ENCODE measurements at regions not wholly inside any gene's neighbourhood (a gene's known extent, or its start where the extent isn't known, plus 50 kb on each side); places are given as distances from the start of the nearest gene placed in this dataset.

DNA sequence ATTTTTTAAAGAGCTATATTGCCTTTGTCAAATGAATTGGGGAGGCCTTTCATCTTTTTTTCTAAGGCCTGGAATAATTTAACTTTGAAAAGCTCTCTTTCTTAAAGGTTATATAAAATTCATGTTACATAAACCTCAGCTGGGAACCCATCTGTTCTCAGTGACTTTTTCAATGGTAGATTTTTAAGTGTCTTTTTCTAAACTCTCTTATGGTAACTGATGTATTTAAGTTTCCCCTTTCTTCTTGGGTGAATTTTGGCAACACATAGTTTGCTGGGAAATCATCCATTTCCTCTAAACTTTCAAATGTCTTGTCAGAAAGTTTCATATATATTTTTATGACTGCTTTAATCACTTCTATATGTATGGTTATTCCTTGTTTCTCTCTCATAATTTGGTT is 362.2 kb upstream of the KLF6 start:
- Histone ChIP-seq H3K9me3 (ENCODE audit: control insufficient read depth, insufficient read depth, low read length) (no peaks in the 10 kb centered on the region), H3K27me3 (ENCODE audit: control insufficient read depth, insufficient read depth, low read length) (no peaks in the 10 kb centered on the region), H3K4me1 (ENCODE audit: control insufficient read depth, insufficient read depth, low read length) (no peaks in the 10 kb centered on the region), H3K4me3 (ENCODE audit: low read length) (no peak overlapping the region), H3K36me3 (ENCODE audit: control insufficient read depth, insufficient read depth, low read length) (no peaks in the 10 kb centered on the region), H3K27ac (ENCODE audit: low read length) (no peak overlapping the region)
- Mint-ChIP-seq H3K4me3 (no peak overlapping the region), H3K27ac (no peak overlapping the region), H3K4me1 (no peaks in the 10 kb centered on the region), H3K9me3 (no peaks in the 10 kb centered on the region), H3K36me3 (no peaks in the 10 kb centered on the region), H3K27me3 (ENCODE audit: low read depth in 2 of 2) (peaks cover 0 to 9% of the 10 kb centered on the region in 2 donors)
- ATAC-seq (no peak), DNase-seq (no peak)
- intact Hi-C loops (cut with micrococcal nuclease), result no loop called here
- TF ChIP-seq, protein P1, sequence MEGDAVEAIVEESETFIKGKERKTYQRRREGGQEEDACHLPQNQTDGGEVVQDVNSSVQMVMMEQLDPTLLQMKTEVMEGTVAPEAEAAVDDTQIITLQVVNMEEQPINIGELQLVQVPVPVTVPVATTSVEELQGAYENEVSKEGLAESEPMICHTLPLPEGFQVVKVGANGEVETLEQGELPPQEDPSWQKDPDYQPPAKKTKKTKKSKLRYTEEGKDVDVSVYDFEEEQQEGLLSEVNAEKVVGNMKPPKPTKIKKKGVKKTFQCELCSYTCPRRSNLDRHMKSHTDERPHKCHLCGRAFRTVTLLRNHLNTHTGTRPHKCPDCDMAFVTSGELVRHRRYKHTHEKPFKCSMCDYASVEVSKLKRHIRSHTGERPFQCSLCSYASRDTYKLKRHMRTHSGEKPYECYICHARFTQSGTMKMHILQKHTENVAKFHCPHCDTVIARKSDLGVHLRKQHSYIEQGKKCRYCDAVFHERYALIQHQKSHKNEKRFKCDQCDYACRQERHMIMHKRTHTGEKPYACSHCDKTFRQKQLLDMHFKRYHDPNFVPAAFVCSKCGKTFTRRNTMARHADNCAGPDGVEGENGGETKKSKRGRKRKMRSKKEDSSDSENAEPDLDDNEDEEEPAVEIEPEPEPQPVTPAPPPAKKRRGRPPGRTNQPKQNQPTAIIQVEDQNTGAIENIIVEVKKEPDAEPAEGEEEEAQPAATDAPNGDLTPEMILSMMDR (IDR thresholded peaks at IDR 0.05), result no peak

DNA sequence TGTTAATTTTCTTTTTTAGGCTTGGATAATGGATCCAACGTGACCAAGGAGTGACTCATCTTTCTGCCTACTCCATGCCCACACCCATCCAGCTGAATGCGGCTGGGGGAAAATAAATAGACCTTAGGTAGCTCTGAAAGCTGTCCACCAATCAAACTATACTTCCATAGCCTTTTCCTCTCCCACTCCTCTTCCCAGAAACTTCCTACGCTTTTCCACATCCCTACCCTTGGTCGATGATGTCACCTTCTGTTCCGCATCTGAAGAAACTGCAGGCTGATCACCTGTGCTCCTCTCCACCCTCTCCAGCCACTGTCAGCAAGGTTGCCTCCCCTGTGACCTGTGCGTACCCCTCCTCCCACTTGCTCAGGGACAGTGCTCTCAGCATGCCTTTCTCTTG is 359.8 kb upstream of the KLF6 start:
- Histone ChIP-seq H3K4me3 (ENCODE audit: low read length) (no peak overlapping the region), H3K4me1 (ENCODE audit: control insufficient read depth, insufficient read depth, low read length) (no peaks in the 10 kb centered on the region), H3K27ac (ENCODE audit: low read length) (no peak overlapping the region), H3K27me3 (ENCODE audit: control insufficient read depth, insufficient read depth, low read length) (no peaks in the 10 kb centered on the region), H3K36me3 (ENCODE audit: control insufficient read depth, insufficient read depth, low read length) (no peaks in the 10 kb centered on the region), H3K9me3 (ENCODE audit: control insufficient read depth, insufficient read depth, low read length) (no peaks in the 10 kb centered on the region)
- DNase-seq (no peak), ATAC-seq (no peak)
- H3K36me3 Mint-ChIP-seq, result peaks cover 11% of the 10 kb centered on the region
- 94% methylated on average over 6 of the region's 6 CpGs for WGBS (ENCODE audit: insufficient coverage)
- H3K9me3 Mint-ChIP-seq, result peaks cover 3 to 9% of the 10 kb centered on the region in 2 donors
- H3K27ac Mint-ChIP-seq, result no peak overlapping the region
- intact Hi-C loops (cut with micrococcal nuclease), result no loop called here
- TF ChIP-seq, protein P1 (IDR thresholded peaks at IDR 0.05), result no peak
- peaks cover 0 to 9% of the 10 kb centered on the region in 2 donors for H3K27me3 Mint-ChIP-seq (ENCODE audit: low read depth in 2 of 2)
- H3K4me3 Mint-ChIP-seq, result no peak overlapping the region
- no peaks in the 10 kb centered on the region for H3K4me1 Mint-ChIP-seq

DNA sequence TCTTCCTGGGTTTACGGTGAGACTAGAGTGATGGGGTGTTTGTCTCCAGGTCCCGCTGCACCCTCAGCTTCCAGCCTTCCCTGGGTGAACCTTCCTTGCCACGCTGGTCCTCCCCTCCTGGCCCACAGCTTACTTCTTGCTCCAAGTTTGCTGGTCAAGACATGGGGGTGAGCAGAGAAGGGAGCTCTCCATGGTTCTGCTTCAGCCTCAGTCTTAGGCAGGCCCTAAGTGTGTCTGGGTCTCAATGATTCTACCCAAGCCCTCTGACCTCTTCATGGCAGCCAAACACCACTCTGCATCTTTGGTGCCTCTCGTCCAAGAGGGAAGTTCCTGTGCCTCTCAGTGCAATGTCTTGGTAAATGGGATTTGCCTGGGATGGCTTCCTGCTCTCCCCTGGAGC is 356.5 kb upstream of the KLF6 start:
- DNase-seq, result no peak
- Histone ChIP-seq H3K36me3 (ENCODE audit: control insufficient read depth, insufficient read depth, low read length) (no peaks in the 10 kb centered on the region), H3K4me1 (ENCODE audit: control insufficient read depth, insufficient read depth, low read length) (no peaks in the 10 kb centered on the region), H3K27me3 (ENCODE audit: control insufficient read depth, insufficient read depth, low read length) (no peaks in the 10 kb centered on the region), H3K4me3 (ENCODE audit: low read length) (no peak overlapping the region), H3K9me3 (ENCODE audit: control insufficient read depth, insufficient read depth, low read length) (no peaks in the 10 kb centered on the region), H3K27ac (ENCODE audit: low read length) (no peak overlapping the region)
- peaks cover 3 to 9% of the 10 kb centered on the region in 2 donors for H3K9me3 Mint-ChIP-seq
- no peak overlapping the region for H3K27ac Mint-ChIP-seq
- TF ChIP-seq, protein P1 (IDR thresholded peaks at IDR 0.05), result no peak
- ATAC-seq, result peak in 1 of 3 donors; percentile 39
- intact Hi-C loops (cut with micrococcal nuclease), result no loop called here
- H3K27me3 Mint-ChIP-seq (ENCODE audit: low read depth in 2 of 2), result peaks cover 0 to 5% of the 10 kb centered on the region in 2 donors
- H3K36me3 Mint-ChIP-seq, result peaks cover 11% of the 10 kb centered on the region
- peaks cover 1 to 2% of the 10 kb centered on the region in 2 donors for H3K4me1 Mint-ChIP-seq
- 98% methylated on average over 4 of the region's 4 CpGs for WGBS (ENCODE audit: insufficient coverage)
- H3K4me3 Mint-ChIP-seq, result no peak overlapping the region

DNA sequence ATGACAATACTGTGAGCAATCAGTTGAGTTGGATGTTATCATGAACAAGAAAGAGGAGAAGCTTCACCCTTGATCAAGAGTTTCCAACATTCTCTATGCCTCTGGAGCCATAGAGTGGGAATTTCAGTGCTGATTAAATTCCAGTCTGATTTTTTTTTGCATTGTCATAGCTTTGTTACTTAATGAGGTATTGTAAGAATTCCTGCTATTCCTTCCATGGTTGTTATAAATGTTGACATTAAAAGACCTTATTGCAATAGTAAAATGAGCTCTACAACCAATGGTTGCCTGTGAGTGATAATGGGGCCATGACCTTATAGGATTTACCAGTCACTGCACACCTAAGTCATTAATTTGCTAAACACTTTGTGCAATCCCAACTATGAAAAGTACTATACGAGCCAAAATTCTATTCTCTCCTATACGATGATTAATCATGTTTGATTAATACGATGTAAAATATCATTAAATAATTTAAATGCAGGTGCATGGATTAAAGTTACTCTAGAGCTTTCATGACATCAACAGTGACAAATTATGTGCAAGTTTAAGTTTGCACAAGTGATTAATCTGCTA is 353.2 kb upstream of the KLF6 start:
- H3K27ac Mint-ChIP-seq, result no peak overlapping the region

More for the DNA sequence above, 353.2 kb upstream of the KLF6 start:
- Histone ChIP-seq H3K27ac (ENCODE audit: low read length) (no peak overlapping the region), H3K36me3 (ENCODE audit: control insufficient read depth, insufficient read depth, low read length) (no peaks in the 10 kb centered on the region), H3K27me3 (ENCODE audit: control insufficient read depth, insufficient read depth, low read length) (no peaks in the 10 kb centered on the region), H3K4me3 (ENCODE audit: low read length) (no peak overlapping the region), H3K4me1 (ENCODE audit: control insufficient read depth, insufficient read depth, low read length) (peaks cover 5% of the 10 kb centered on the region), H3K9me3 (ENCODE audit: control insufficient read depth, insufficient read depth, low read length) (no peaks in the 10 kb centered on the region)
- TF ChIP-seq, protein P1 (IDR thresholded peaks at IDR 0.05), result no peak
- intact Hi-C loops (cut with micrococcal nuclease), result no loop called here
- Mint-ChIP-seq H3K27me3 (ENCODE audit: low read depth in 2 of 2) (no peaks in the 10 kb centered on the region), H3K4me1 (peaks cover 24 to 25% of the 10 kb centered on the region in 2 donors), H3K36me3 (peaks cover 11% of the 10 kb centered on the region), H3K4me3 (no peak overlapping the region), H3K9me3 (peaks cover 3 to 9% of the 10 kb centered on the region in 2 donors)
- no CpG with 5 or more reads among the region's 3 CpGs for WGBS (ENCODE audit: insufficient coverage)
- ATAC-seq (no peak), DNase-seq (no peak)

All from natural killer cell (primary cell).